ENCODE measurements at regions not wholly inside any gene's neighbourhood (a gene's known extent, or its start where the extent isn't known, plus 50 kb on each side); places are given as distances from the start of the nearest gene placed in this dataset.
"Not testable (repeated sequence)": the region's sequence is repeated elsewhere in the genome, so short reads cannot be mapped to it uniquely, and the experiment has no call there.

DNA sequence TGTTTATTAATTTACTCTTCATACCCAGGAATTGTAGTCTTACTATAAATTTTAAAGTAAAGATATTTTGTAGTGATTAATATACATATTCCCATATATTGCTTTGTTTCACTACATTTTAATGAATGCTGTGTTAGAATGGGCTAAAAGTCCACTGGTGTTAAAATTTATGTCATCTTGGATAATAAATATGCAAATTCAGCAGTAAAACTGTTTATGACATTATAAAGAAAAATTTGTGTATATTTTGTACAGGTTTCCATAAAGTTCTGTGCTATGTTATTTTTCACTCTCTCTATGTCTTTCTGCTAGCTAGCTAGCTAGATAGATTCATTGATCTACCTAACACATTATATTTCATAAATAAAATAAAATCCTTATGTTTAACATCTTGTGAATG, 1071.2 kb downstream of the FAT4 start:
- peaks cover 5% of the 10 kb centered on the region for H3K9me3 Mint-ChIP-seq
- intact Hi-C loops (cut with micrococcal nuclease) = no loop called here
- H3K27me3 Mint-ChIP-seq = no peaks in the 10 kb centered on the region
- H3K4me3 Mint-ChIP-seq = no peak overlapping the region
- no peaks in the 10 kb centered on the region for H3K4me1 Mint-ChIP-seq (ENCODE audit: low read depth)
- H3K36me3 Mint-ChIP-seq (ENCODE audit: low read depth) = no peaks in the 10 kb centered on the region
- H3K27ac Mint-ChIP-seq = no peak overlapping the region

DNA sequence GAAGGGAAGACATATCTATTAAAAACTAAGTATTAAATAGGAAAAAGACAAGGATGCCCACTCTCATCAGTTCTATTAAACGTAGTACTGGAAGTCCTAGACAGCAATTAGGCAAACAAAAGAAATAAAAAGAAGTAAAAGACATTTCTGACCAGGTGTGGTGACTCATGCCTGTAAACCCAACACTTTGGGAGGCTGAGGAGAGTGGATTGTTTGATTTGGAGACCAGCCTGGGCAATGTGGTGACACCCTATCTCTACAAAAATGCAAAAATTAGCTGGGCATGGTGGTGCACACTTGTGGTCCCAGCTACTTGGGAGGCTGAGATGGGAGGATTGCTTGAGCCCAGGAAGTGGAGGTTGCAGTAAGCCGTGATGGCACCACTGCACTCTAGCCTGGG, 1071.8 kb downstream of the FAT4 start:
- Mint-ChIP-seq H3K4me3 (no peak overlapping the region), H3K4me1 (ENCODE audit: low read depth) (no peaks in the 10 kb centered on the region), H3K27ac (no peak overlapping the region), H3K36me3 (ENCODE audit: low read depth) (no peaks in the 10 kb centered on the region), H3K27me3 (no peaks in the 10 kb centered on the region), H3K9me3 (no peaks in the 10 kb centered on the region)
- intact Hi-C loops (cut with micrococcal nuclease) = no loop called here

DNA sequence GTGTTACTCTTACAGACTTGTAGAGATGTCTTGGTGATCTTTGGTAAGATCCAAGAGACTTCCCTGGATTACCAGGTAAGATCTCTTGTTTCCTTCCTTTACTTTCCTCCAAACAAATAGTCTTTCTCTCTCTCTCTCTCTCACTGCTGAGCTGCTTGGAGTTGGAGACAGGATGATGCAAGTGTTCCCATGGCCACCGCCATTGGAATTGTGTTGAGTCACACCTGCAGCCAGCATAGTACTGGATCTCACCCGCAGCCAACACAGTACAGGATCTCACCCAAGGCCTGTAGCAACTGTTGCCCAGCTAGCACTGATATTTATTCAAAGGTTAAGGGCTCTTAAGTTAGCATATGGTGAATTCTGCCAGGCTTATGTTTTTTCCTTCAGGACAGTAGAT, 1080.9 kb downstream of the FAT4 start:
- Mint-ChIP-seq H3K4me3 (no peak overlapping the region), H3K9me3 (no peaks in the 10 kb centered on the region), H3K27me3 (no peaks in the 10 kb centered on the region), H3K27ac (no peak overlapping the region), H3K36me3 (ENCODE audit: low read depth) (no peaks in the 10 kb centered on the region), H3K4me1 (ENCODE audit: low read depth) (no peaks in the 10 kb centered on the region)
- intact Hi-C loops (cut with micrococcal nuclease) = no loop called here

DNA sequence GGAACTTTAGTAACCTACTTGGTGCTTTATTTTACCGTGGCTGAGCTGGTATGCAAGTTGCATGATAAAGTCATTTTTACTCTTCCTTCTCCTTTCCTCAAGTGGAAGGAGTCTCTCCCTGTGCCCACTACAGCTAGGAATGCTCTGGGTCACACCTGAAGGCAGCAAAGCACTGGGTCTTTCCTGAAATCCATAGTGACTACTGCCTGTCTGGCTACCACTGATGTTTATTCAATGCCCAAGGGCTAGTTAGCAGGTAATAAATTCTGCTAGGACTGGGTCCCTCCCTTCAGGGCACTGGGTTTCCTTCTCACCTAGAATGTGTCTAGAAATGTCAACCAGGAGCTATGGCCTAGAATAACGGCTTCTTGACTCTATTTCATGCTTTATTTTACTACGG, 1081.4 kb downstream of the FAT4 start:
- Mint-ChIP-seq H3K27ac (no peak overlapping the region), H3K36me3 (ENCODE audit: low read depth) (no peaks in the 10 kb centered on the region), H3K27me3 (no peaks in the 10 kb centered on the region), H3K9me3 (no peaks in the 10 kb centered on the region), H3K4me3 (no peak overlapping the region), H3K4me1 (ENCODE audit: low read depth) (no peaks in the 10 kb centered on the region)
- intact Hi-C loops (cut with micrococcal nuclease) = no loop called here

DNA sequence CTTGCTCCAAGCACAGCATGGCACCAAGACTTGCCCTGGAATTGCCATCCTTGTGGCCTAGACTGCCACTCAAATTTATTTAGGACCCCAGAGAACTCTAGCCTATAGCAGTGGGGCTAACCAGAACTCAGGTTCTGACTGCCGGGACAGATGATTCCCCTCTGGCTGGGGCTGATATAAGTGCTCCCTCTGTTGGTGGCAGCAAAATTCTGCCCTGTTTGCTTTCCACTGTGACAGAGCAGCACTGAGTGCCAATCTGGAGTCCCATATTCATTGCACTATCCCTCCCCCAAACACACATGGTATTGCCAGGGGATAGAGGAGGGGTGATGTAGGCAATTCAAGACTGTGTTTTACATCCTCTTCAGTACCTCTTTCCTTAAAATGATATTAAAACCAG, 1081.9 kb downstream of the FAT4 start:
- Mint-ChIP-seq H3K36me3 (ENCODE audit: low read depth) (no peaks in the 10 kb centered on the region), H3K27ac (no peak overlapping the region), H3K4me1 (ENCODE audit: low read depth) (no peaks in the 10 kb centered on the region), H3K9me3 (no peaks in the 10 kb centered on the region), H3K4me3 (no peak overlapping the region), H3K27me3 (no peaks in the 10 kb centered on the region)
- intact Hi-C loops (cut with micrococcal nuclease) = no loop called here

DNA sequence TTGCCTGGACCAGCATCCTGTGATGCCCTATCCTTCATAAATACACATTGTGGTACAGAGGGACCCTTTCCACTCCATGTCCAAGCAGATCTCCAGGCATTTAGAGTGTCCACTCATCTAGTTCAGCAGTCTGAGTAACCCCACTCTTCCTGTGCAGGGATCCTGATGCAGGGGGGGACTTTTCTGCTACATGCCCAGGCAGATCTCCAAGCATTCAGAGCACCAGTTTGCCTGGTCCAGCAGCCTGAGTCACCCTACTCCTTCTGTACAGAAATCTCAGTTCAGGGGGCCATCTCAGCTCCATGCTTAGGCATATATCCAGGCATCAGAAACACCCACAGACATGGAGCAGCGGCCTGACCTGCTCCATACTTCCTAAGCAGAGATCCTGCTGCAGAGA, 1089.8 kb downstream of the FAT4 start:
- Mint-ChIP-seq H3K4me3 (no peak overlapping the region), H3K4me1 (ENCODE audit: low read depth) (no peaks in the 10 kb centered on the region), H3K9me3 (no peaks in the 10 kb centered on the region), H3K27ac (no peak overlapping the region), H3K36me3 (ENCODE audit: low read depth) (no peaks in the 10 kb centered on the region), H3K27me3 (no peaks in the 10 kb centered on the region)
- intact Hi-C loops (cut with micrococcal nuclease) = no loop called here

DNA sequence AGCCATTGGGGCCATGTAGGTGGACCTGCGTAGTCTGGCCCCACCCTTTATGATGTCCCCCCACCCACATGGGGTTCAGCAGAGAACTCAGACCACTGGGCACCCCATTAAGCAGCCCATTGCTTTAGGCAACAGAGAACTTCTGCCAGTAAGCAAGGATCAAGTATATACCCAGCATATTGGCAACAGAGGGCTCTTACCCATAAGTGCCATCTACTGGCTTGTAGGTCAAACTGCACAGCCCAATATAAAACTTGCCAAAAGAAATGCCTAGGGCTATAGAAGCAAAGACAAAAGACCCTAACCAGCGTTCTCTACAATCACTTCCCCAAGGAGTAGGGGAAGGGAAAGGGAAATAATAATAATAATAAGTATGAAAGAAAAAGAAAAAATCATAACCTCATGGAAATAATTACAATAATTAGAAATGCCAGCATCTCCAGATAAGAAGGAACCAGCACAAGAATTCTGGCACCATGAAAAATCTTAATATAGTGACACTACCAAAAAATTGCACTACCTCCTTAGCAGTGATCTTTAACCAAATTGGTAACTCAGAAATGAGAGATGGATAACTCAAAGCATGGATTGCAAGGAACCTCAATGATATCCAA, 1090.7 kb downstream of the FAT4 start:
- H3K27me3 Mint-ChIP-seq = no peaks in the 10 kb centered on the region
- H3K4me3 Mint-ChIP-seq = no peak overlapping the region
- H3K4me1 Mint-ChIP-seq (ENCODE audit: low read depth) = no peaks in the 10 kb centered on the region
- no peak overlapping the region for H3K27ac Mint-ChIP-seq
- no peaks in the 10 kb centered on the region for H3K9me3 Mint-ChIP-seq
- intact Hi-C loops (cut with micrococcal nuclease) = no loop called here
- no peaks in the 10 kb centered on the region for H3K36me3 Mint-ChIP-seq (ENCODE audit: low read depth)

DNA sequence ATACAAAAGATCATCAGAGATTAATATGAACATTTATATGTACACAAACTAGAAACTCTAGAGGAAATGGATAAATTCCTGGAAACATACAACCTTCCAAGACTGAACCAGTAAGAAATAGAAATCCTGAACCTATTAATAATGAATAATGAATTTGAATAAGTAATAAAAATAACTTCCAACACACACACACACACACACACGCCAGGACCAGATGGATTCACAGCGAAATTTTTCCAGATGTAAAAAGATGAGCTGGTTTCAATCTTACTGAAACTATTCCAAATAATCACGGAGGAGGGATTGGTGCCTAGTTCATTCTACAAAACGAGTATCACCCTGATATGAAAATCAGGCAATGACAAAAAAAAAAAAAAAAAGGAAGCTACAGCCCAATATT, 1095.0 kb downstream of the FAT4 start:
- H3K4me1 Mint-ChIP-seq (ENCODE audit: low read depth) = no peaks in the 10 kb centered on the region
- no peak overlapping the region for H3K4me3 Mint-ChIP-seq
- no peaks in the 10 kb centered on the region for H3K36me3 Mint-ChIP-seq (ENCODE audit: low read depth)
- H3K27ac Mint-ChIP-seq = no peak overlapping the region
- intact Hi-C loops (cut with micrococcal nuclease) = no loop called here
- no peaks in the 10 kb centered on the region for H3K27me3 Mint-ChIP-seq
- no peaks in the 10 kb centered on the region for H3K9me3 Mint-ChIP-seq

DNA sequence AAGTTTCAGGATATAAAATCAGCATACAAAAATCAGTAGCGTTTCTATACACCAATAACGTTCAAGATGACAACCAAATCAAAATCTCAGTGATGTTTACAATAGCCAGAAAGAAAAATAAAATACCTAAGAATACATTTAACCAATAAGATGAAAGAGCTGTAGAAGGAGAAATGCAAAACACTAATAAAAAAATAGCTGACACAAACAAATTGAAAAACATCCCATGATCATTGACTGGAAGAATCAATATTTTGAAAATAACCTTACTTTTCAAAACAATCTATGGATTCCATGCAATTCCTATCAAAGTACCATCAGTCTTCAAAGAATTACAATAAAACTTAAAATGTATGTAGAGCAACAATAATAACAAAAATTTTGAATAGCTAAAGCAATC, 1096.3 kb downstream of the FAT4 start:
- Mint-ChIP-seq H3K4me1 (ENCODE audit: low read depth) (no peaks in the 10 kb centered on the region), H3K27ac (no peak overlapping the region), H3K4me3 (no peak overlapping the region), H3K9me3 (no peaks in the 10 kb centered on the region), H3K27me3 (no peaks in the 10 kb centered on the region), H3K36me3 (ENCODE audit: low read depth) (no peaks in the 10 kb centered on the region)
- intact Hi-C loops (cut with micrococcal nuclease) = no loop called here

DNA sequence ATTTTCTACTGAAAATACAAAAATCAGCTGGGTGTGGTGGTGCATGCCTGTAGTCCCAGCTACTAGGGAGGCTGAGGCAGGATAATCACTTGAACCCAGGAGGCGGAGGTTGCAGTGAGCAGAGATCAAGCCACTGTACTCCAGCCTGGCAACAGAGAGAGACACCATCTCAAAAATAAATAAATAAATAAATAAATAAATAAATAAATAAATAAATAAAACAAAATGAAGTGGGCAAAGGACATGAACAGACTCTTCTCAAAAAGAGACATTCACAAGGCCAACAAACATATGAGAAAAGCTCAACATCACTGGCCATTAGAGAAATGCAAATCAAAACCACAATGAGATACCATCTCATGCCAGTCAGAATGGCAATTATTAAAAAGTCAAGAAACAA, 1097.6 kb downstream of the FAT4 start:
- H3K4me1 Mint-ChIP-seq (ENCODE audit: low read depth); H3K27me3 Mint-ChIP-seq; H3K36me3 Mint-ChIP-seq (ENCODE audit: low read depth); intact Hi-C loops (cut with micrococcal nuclease); H3K27ac Mint-ChIP-seq; H3K4me3 Mint-ChIP-seq; H3K9me3 Mint-ChIP-seq: not testable (repeated sequence)

DNA sequence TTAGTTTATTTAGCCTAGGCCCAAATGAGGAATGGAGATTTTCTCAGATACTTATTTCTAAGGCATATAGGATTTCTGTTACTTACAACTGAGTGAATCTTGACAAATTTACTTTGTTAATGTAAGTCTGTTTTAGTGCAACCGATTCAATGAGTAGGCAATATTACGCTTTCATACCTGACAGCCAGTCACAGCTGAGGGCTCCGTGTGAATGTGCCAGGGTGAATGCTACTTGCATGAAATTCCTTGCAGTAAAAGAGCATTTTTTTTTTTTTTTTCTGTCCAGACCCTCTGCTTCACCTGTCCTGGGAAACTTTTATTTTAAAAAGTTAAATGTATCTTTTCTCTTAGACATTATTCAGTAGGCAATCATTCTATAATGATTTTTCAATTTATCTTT, 1100.0 kb downstream of the FAT4 start:
- H3K9me3 Mint-ChIP-seq = peaks cover 19% of the 10 kb centered on the region
- no peaks in the 10 kb centered on the region for H3K36me3 Mint-ChIP-seq (ENCODE audit: low read depth)
- no peak overlapping the region for H3K27ac Mint-ChIP-seq
- H3K4me3 Mint-ChIP-seq = no peak overlapping the region
- intact Hi-C loops (cut with micrococcal nuclease) = no loop called here
- no peaks in the 10 kb centered on the region for H3K4me1 Mint-ChIP-seq (ENCODE audit: low read depth)
- H3K27me3 Mint-ChIP-seq = no peaks in the 10 kb centered on the region

DNA sequence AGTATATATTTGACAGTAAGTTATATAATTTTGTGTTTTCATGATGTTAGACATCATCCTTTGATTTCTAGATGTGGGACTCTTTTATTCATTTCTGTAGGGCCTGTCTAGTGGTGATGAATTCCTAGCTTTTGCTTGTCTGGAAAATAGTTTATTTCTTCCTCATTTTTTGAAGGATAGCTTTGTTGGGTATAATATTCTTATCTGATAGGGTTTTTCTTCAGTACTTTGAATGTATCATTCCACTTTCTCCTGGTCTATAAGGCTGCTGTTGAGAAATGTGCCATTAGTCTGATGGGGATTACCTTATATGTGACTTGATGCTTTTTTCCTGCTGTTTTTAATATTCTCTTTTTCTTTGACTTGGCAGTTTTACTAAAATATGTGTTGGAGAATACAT, 1104.5 kb downstream of the FAT4 start:
- Mint-ChIP-seq H3K27ac (no peak overlapping the region), H3K4me3 (no peak overlapping the region), H3K36me3 (ENCODE audit: low read depth) (no peaks in the 10 kb centered on the region), H3K27me3 (no peaks in the 10 kb centered on the region), H3K9me3 (peaks cover 37% of the 10 kb centered on the region), H3K4me1 (ENCODE audit: low read depth) (no peaks in the 10 kb centered on the region)
- intact Hi-C loops (cut with micrococcal nuclease) = no loop called here

DNA sequence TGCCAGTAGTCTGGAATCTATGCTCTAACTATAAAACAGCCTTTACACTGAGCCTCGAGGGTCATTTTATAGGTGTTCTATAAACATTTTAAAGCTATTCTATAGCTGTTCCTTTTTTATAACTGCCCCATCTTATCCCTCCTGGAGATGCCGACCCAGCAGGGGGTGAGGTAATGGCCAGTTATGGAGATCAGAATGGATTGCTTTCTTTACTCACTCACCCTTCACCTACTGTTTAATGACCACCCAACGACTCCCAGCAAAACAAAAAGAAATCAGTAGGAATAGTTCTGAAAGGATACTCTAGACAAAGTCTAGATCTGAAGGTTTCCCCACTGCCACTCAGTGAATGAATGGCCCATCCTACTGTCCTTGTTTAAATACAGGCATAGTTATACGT, 1113.1 kb downstream of the FAT4 start:
- no peak overlapping the region for H3K4me3 Mint-ChIP-seq
- H3K9me3 Mint-ChIP-seq = peaks cover 14% of the 10 kb centered on the region

DNA sequence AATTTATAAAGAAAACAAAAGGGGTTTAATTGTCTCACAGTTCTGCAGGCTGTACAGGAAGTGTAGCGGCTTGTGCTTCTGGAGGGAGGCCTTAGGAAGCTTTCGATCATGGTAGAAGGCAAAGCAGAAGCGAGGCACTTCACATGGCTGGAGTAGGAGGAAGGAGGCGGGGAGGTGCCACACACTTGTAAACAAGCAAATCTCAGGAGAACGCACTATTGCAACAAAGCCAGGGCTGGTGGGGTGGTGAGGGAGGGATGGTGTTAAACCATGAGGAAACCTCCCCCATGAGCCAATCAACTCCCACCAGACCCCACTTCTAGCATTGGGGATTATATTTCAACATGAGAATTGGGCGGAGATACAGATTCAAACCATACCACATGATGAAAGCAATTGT, 1116.3 kb downstream of the FAT4 start:
- Mint-ChIP-seq H3K27me3 (no peaks in the 10 kb centered on the region), H3K9me3 (peaks cover 6% of the 10 kb centered on the region), H3K27ac (no peak overlapping the region), H3K4me3 (no peak overlapping the region), H3K36me3 (ENCODE audit: low read depth) (no peaks in the 10 kb centered on the region), H3K4me1 (ENCODE audit: low read depth) (no peaks in the 10 kb centered on the region)
- intact Hi-C loops (cut with micrococcal nuclease) = no loop called here

More for the DNA sequence above, 1113.1 kb downstream of the FAT4 start:
- no peaks in the 10 kb centered on the region for H3K4me1 Mint-ChIP-seq (ENCODE audit: low read depth)
- no peaks in the 10 kb centered on the region for H3K36me3 Mint-ChIP-seq (ENCODE audit: low read depth)
- no peaks in the 10 kb centered on the region for H3K27me3 Mint-ChIP-seq
- H3K27ac Mint-ChIP-seq = no peak overlapping the region
- intact Hi-C loops (cut with micrococcal nuclease) = no loop called here

DNA sequence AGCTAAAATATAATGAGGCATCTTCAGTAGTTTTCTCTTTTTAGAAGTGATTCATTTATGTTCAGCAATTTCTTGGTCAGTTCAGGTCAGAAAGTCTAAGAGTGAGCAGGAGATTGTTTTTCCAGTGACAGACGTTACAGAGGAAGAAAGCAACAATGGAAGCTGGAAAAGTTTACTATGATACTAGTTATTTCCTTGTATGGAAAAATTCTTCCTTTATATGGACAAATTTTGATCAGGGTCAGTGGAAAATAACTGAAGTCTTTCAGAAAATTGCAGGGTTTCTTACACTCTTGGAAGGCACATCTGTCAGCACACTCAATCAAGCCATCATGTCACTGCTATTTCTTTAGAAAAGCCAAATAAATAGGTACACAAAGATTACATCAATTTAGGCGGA, 1120.7 kb downstream of the FAT4 start:
- intact Hi-C loops (cut with micrococcal nuclease) = no loop called here
- H3K9me3 Mint-ChIP-seq = no peaks in the 10 kb centered on the region
- no peak overlapping the region for H3K4me3 Mint-ChIP-seq

More for the DNA sequence above, 1120.7 kb downstream of the FAT4 start:
- Mint-ChIP-seq H3K4me1 (ENCODE audit: low read depth) (no peaks in the 10 kb centered on the region), H3K36me3 (ENCODE audit: low read depth) (no peaks in the 10 kb centered on the region), H3K27ac (no peak overlapping the region), H3K27me3 (no peaks in the 10 kb centered on the region)

Data from dendritic cell treated with granulocyte-macrophage colony-stimulating factor and Interleukin-4, amounts not matched to agents 40 ng/mL and 50 ng/mL, for 4 days (primary cell).